ENCODE measurements at regions not wholly inside any gene's neighbourhood (a gene's known extent, or its start where the extent isn't known, plus 50 kb on each side); places are given as distances from the start of the nearest gene placed in this dataset.

DNA sequence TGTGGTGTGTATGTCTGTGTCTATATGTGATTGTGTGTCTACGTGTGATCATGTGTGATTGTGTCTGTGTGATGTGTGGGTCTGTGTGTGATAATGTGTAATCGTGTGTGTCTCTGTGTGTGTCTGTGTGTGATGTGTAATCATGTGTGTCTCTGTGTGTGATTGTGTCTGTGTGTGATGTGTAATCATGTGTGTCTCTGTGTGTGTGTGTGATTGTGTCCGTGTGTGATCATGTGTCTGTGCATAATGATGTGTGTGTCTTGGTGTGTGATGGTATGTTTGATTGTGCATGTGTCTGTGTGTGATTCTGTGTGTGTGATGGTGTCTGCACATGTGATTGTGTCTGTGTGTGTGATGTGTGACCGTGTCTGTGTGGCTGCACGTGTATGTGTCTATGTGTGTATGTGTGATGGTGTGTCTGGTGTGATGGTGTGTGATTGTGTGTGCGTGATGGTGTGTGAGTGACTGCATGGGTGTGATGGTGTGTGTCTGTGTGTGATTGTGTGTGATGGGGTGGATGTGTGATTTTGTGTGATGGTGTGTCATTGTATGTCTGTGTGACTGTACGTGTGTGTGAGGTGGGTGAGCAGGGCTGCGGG is 78.9 kb downstream of the RTP5 start:
- TF ChIP-seq EP300 (IDR thresholded peaks at IDR 0.05; ENCODE audit: borderline replicate concordance) (no peak), MAX (IDR thresholded peaks at IDR 0.05) (no peak), RAD21 (IDR thresholded peaks at IDR 0.05; ENCODE audit: low read depth) (no peak), NFIC (IDR thresholded peaks at IDR 0.05) (no peak), CEBPB (IDR thresholded peaks at IDR 0.05) (no peak)

- TF ChIP-seq YY1 (IDR thresholded peaks at IDR 0.05; ENCODE audit: low read depth), result no peak
- no peak for TF ChIP-seq EP300 (IDR thresholded peaks at IDR 0.05; ENCODE audit: borderline replicate concordance)
- TF ChIP-seq REST (IDR thresholded peaks at IDR 0.05; ENCODE audit: low read depth), result no peak
- TF ChIP-seq TAF1 (IDR thresholded peaks at IDR 0.05; ENCODE audit: low read depth), result no peak
- no peak for TF ChIP-seq FOXM1 (IDR thresholded peaks at IDR 0.05; ENCODE audit: borderline replicate concordance, low read depth)
- no peak for TF ChIP-seq EGR1 (IDR thresholded peaks at IDR 0.05)
- TF ChIP-seq TCF12 (IDR thresholded peaks at IDR 0.05; ENCODE audit: low read depth), result no peak
- no peak for TF ChIP-seq TEAD4 (IDR thresholded peaks at IDR 0.05)
- TF ChIP-seq CEBPB (IDR thresholded peaks at IDR 0.05), result no peak
- TF ChIP-seq MAX (IDR thresholded peaks at IDR 0.05), result no peak
- TF ChIP-seq NFIC (IDR thresholded peaks at IDR 0.05), result no peak
- no peak for TF ChIP-seq ZBTB7A (IDR thresholded peaks at IDR 0.05; ENCODE audit: low read depth)
- TF ChIP-seq USF1 (IDR thresholded peaks at IDR 0.05), result no peak
- no peak for TF ChIP-seq RAD21 (IDR thresholded peaks at IDR 0.05; ENCODE audit: low read depth)
- no peak for TF ChIP-seq CREB1 (IDR thresholded peaks at IDR 0.05; ENCODE audit: low read depth)
Observed at GRCh38 chr2:241948901-241949735, 79.6 kb downstream of the RTP5 start.

DNA sequence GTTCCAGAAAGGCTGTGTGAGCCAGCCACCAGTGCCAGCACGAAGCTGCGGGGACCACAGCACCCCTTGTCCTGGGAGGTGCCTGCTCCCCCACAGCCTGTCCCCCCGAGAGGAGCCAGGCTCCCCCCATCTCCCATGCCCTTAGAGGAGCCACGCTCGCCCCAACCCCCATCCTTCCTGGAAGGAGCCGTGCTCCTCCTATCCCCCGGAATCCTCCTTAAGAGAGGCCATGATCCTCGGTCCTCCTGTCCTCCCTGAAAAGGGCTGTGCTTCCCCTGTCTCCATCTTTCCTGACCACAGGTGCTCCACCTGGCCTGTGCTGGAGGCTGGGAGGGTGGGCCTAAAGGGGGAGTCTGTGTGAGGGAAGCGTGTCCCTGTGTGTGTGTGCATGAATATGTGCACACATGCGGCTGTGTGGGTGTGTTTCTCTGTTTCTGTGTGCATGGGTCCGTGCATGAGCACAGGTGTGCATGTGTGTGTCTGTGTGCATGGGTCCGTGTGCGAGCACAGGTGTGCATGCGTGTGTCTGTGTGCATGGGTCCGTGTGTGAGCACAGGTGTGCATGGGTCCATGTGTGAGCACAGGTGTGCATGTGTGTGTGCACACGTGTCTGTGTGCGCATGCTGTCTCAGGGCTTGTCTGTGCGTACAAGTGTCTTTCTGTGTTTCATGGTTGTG is 80.3 kb downstream of the RTP5 start:
- no peak for TF ChIP-seq RAD21 (IDR thresholded peaks at IDR 0.05; ENCODE audit: low read depth)
- no peak for TF ChIP-seq EP300 (IDR thresholded peaks at IDR 0.05; ENCODE audit: borderline replicate concordance)
- no peak for TF ChIP-seq TAF1 (IDR thresholded peaks at IDR 0.05; ENCODE audit: low read depth)
- no peak for TF ChIP-seq CREB1 (IDR thresholded peaks at IDR 0.05; ENCODE audit: low read depth)
- TF ChIP-seq NFIC (IDR thresholded peaks at IDR 0.05), result no peak
- no peak for TF ChIP-seq YY1 (IDR thresholded peaks at IDR 0.05; ENCODE audit: low read depth)
- TF ChIP-seq USF1 (IDR thresholded peaks at IDR 0.05), result no peak
- TF ChIP-seq TCF12 (IDR thresholded peaks at IDR 0.05; ENCODE audit: low read depth), result no peak
- no peak for TF ChIP-seq CEBPB (IDR thresholded peaks at IDR 0.05)

DNA sequence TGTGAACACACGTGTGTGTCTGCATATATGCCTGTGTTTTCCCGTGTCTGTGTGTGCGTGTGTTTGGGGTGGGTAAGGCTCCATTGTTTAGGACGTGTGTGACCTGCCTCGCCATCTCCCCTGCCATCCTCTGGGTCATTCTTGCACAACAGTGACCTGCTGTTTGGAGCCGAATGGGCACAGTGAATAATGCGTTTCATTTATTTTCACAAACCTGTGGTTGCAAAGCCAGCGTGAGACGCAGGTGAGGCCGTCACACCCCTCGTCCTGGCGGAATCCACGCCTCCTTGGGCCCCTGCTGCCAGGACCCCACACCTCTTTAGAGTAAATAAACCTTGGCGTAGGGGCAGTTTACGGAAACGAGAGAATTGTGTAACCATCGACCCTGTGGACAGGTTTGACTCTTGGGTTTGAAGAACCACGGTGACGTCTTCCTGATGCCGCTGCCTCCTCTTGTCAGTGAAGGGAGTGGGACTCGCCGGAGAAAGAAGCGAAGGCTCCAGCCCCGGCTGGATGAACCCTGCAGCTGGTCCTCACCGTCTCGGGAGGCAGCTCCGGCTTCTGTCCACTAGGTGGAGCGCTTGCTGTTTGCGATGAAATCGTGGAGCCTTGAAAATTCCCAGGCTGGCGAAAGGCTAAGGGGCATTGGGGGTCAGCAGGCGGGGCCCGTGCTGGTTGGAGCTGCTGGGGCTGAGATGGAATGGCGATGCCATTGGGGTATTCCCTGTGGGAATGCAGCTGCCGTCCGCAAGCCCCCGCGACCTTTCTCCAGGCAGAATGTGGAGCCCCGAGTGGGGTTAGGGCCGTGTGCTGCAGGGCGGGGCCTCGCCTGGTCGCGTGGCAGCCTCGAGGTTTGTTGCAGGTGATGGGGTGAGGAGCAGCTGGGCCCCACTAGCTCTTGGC is 81.1 kb downstream of the RTP5 start:
- TF ChIP-seq EGR1 (IDR thresholded peaks at IDR 0.05) (no peak), TEAD4 (IDR thresholded peaks at IDR 0.05) (0 out of 2 replicates have a peak, but pooled peaks have one; percentile 16), RAD21 (IDR thresholded peaks at IDR 0.05; ENCODE audit: low read depth) (peak; percentile 97)

DNA sequence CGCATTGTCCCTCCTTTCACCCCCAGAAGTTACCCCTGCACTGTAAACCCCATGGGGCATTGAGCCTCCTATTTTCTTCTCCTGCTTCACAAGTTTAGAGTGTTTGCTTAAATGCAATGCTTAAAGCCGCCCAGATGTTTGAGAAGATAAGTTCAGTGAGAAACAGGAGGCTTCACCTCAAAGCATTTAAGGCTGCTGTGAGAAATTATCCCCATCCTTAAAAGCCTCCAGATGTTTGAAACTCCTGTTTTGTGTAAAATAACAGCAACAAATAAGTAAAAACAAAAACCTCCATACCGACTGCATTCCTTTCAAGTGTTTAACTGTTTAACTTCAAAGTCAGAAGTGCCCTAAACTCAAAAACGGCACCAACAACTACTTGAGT is 81.8 kb downstream of the RTP5 start:
- no peak for TF ChIP-seq EP300 (IDR thresholded peaks at IDR 0.05; ENCODE audit: borderline replicate concordance)
- no peak for TF ChIP-seq TAF1 (IDR thresholded peaks at IDR 0.05; ENCODE audit: low read depth)
- TF ChIP-seq YY1 (IDR thresholded peaks at IDR 0.05; ENCODE audit: low read depth), result no peak
- TF ChIP-seq CREB1 (IDR thresholded peaks at IDR 0.05; ENCODE audit: low read depth), result no peak
- no peak for TF ChIP-seq TEAD4 (IDR thresholded peaks at IDR 0.05)
- no peak for TF ChIP-seq USF1 (IDR thresholded peaks at IDR 0.05)
- TF ChIP-seq MAX (IDR thresholded peaks at IDR 0.05), result no peak
- TF ChIP-seq REST (IDR thresholded peaks at IDR 0.05; ENCODE audit: low read depth), result no peak
- no peak for TF ChIP-seq FOXM1 (IDR thresholded peaks at IDR 0.05; ENCODE audit: borderline replicate concordance, low read depth)
- no peak for TF ChIP-seq NFIC (IDR thresholded peaks at IDR 0.05)
- no peak for TF ChIP-seq RAD21 (IDR thresholded peaks at IDR 0.05; ENCODE audit: low read depth)
- TF ChIP-seq CEBPB (IDR thresholded peaks at IDR 0.05), result no peak

Data from Ishikawa (cell line).